ENCODE measurements at regions not wholly inside any gene's neighbourhood (a gene's known extent, or its start where the extent isn't known, plus 50 kb on each side); places are given as distances from the start of the nearest gene placed in this dataset.

DNA sequence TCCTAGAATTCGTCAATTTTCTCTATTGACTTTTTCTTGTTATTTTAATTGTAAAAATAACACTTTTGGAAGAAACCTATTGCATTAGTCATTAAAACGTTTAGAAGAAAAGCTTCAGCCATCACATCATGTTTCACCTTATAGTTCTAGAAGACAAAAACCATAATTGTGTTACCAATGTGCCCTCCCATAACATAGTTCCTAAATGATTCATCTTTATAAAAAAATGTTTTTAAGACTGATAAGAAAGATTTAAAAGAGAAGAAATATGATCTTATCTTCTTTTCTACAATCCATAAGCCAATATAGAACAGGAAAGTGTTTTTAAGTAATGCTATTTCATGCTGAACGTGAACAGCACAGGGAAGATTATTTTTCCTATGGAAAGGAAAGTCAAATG is 316.6 kb upstream of the NDST4 start:
- TF ChIP-seq CTCF (IDR thresholded peaks at IDR 0.05): no peak
- TF ChIP-seq POLR2A (IDR thresholded peaks at IDR 0.05): no peak
